Transverse colon (tissue), 4 donors: ENCODE measurements at regions not wholly inside any gene's neighbourhood (a gene's known extent, or its start where the extent isn't known, plus 50 kb on each side); places are given as distances from the start of the nearest gene placed in this dataset.
"Not testable (repeated sequence)": the region's sequence is repeated elsewhere in the genome, so short reads cannot be mapped to it uniquely, and the experiment has no call there.

Source experiments
- DNase-seq: peaks from one replicate; pipeline ENCODE4 v3.0.0-alpha.2; 2019
- H3K27ac ChIP-seq, 4 donors: fragments of 200-600 bp; sonication (generic); 2 replicates each; pipeline ENCODE4 v1.5.1; 2016 to 2018; ENCODE audit warnings: inconsistent platforms in 4 of 4
- H3K27me3 ChIP-seq: fragments of 200-600 bp; sonication (generic); 2 replicates; pipeline ENCODE4 v1.5.1; 2017; ENCODE audit warnings: inconsistent platforms
- H3K36me3 ChIP-seq, 4 donors: fragments of 200-600 bp; sonication (generic); 2 replicates each; pipeline ENCODE4 v1.5.1; 2017 to 2019; ENCODE audit warnings: inconsistent platforms in 4 of 4
- H3K4me1 ChIP-seq, 4 donors: fragments of 200-600 bp; sonication (generic); 2 replicates each; pipeline ENCODE4 v1.5.1; 2017 to 2020; ENCODE audit warnings: inconsistent platforms in 4 of 4
- H3K4me3 ChIP-seq, 4 donors: fragments of 200-600 bp; sonication (generic); 1 replicate in 1 of 4; 2 replicates in 3 of 4; pipeline versions ENCODE4 v1.5.1 to v1.6.1; 2017 to 2019; ENCODE audit warnings: inconsistent platforms in 4 of 4
- H3K9me3 ChIP-seq, 2 donors: fragments of 200-600 bp; sonication (generic); 2 replicates each; pipeline ENCODE4 v1.5.1; 2017 to 2019; ENCODE audit warnings: inconsistent platforms in 2 of 2
- CTCF ChIP-seq, 5 experiments: fragments of 200-600 bp in 3 of 5; fragments of 450-650 bp in 2 of 5; sonication (generic) in 3 of 5; IDR thresholded peaks; 1 replicate in 2 of 5; 2 replicates in 3 of 5; pipeline ENCODE4 v1.5.1; 2016 to 2017; ENCODE audit warnings: antibody characterized with exemption in 5 of 5, inconsistent platforms in 3 of 5, mild to moderate bottlenecking in 2 of 5, moderate library complexity in 1 of 5
- EP300 ChIP-seq: sonication (generic); formaldehyde crosslinking; IDR thresholded peaks from one replicate; pipeline ENCODE4 v1.6.1; 2017; ENCODE audit warnings: antibody characterized with exemption, low read depth
- POLR2A ChIP-seq: fragments of 450-650 bp; IDR thresholded peaks from one replicate; pipeline ENCODE4 v1.6.1; 2016; ENCODE audit warnings: antibody characterized with exemption, mild to moderate bottlenecking, moderate library complexity
- POLR2AphosphoS5 ChIP-seq, 3 donors: sonication (generic); formaldehyde crosslinking; IDR thresholded peaks; one replicate each; pipeline ENCODE4 v1.6.1; 2016; ENCODE audit warnings: antibody characterized with exemption in 3 of 3
- WGBS, 2 donors: methylation state at CpG; one replicate each; pipeline ENCODE4 v1.1.5; 2018; ENCODE audit warnings: low coverage in 1 of 2; 5-methylcytosine and 5-hydroxymethylcytosine counted together
- in situ Hi-C, 4 donors: fragments of 200-750 bp; cut with MboI; loops; one replicate each; pipeline versions ENCODE4 v1.15.0 to v1.15.1; 2017; ENCODE audit warnings: low sequenced_read_pairs in 3 of 4, low pct_ligation_motif_present in 1 of 4, low pct_unique_long_range_greater_than_20kb in 1 of 4
- intact Hi-C: fragments of 100-400 bp; cut with DNase I; formaldehyde crosslinking; loops from one replicate; pipeline ENCODE4 v1.15.1; 2023; ENCODE audit warnings: low total_unique reads

GRCh38 chrY:18650746-18651145 is 104.2 kb downstream of the HSFY1 start:
- Histone ChIP-seq H3K4me1 (no peaks in the 10 kb centered on the region), H3K4me3 (no peak overlapping the region), H3K27me3 (no peaks in the 10 kb centered on the region), H3K36me3 (no peaks in the 10 kb centered on the region), H3K9me3 (no peaks in the 10 kb centered on the region), H3K27ac (no peak overlapping the region)
- WGBS, 2 donors, result 60% methylated on average over 1 of the region's 2 CpGs; no CpG with 5 or more reads in 1 of the 2 donors
- in situ Hi-C loops (no loop called here), intact Hi-C loops (no loop called here)
- TF ChIP-seq POLR2AphosphoS5 (IDR thresholded peaks at IDR 0.05) (no peak), POLR2A (no peak), EP300 (no peak), CTCF (IDR thresholded peaks at IDR 0.05) (no peak)
- DNase-seq, result no peak

- Histone ChIP-seq H3K4me1 (no peaks in the 10 kb centered on the region), H3K9me3 (no peaks in the 10 kb centered on the region), H3K36me3 (no peaks in the 10 kb centered on the region), H3K4me3 (no peak overlapping the region), H3K27me3 (no peaks in the 10 kb centered on the region), H3K27ac (no peak overlapping the region)
- intact Hi-C loops, result no loop called here
- in situ Hi-C loops, result no loop called here
- 17% methylated on average over 1 of the region's 2 CpGs; no CpG with 5 or more reads in 1 of the 2 donors for WGBS, 2 donors
- TF ChIP-seq CTCF (IDR thresholded peaks at IDR 0.05) (no peak), EP300 (no peak), POLR2A (no peak), POLR2AphosphoS5 (IDR thresholded peaks at IDR 0.05) (no peak)
- no peak for DNase-seq
Measured at GRCh38 chrY:18664559-18664958, 109.0 kb downstream of the HSFY2 start.

GRCh38 chrY:18669790-18670189 is 103.7 kb downstream of the HSFY2 start:
- H3K9me3 ChIP-seq, result no peaks in the 10 kb centered on the region
- no peaks in the 10 kb centered on the region for H3K36me3 ChIP-seq
- no peak overlapping the region for H3K27ac ChIP-seq
- WGBS, 2 donors, result no CpG with 5 or more reads among the region's 6 CpGs
- H3K27me3 ChIP-seq, result no peaks in the 10 kb centered on the region
- H3K4me1 ChIP-seq, result no peaks in the 10 kb centered on the region
- intact Hi-C loops (no loop called here), in situ Hi-C loops (no loop called here)
- H3K4me3 ChIP-seq, result no peak overlapping the region
- DNase-seq, result no peak
- TF ChIP-seq CTCF (IDR thresholded peaks at IDR 0.05), result peak in 1 of 5 experiments; percentile 17
- TF ChIP-seq POLR2AphosphoS5 (IDR thresholded peaks at IDR 0.05), result no peak
- TF ChIP-seq POLR2A, result no peak
- TF ChIP-seq EP300, result no peak

- DNase-seq, result no peak
- H3K4me3 ChIP-seq, result no peak overlapping the region
- in situ Hi-C loops, result no loop called here
- H3K4me1 ChIP-seq, result no peaks in the 10 kb centered on the region
- no peaks in the 10 kb centered on the region for H3K9me3 ChIP-seq
- intact Hi-C loops, result no loop called here
- TF ChIP-seq POLR2A (no peak), CTCF (IDR thresholded peaks at IDR 0.05) (no peak), POLR2AphosphoS5 (IDR thresholded peaks at IDR 0.05) (no peak), EP300 (no peak)
- H3K27ac ChIP-seq, result no peak overlapping the region
- H3K36me3 ChIP-seq, result no peaks in the 10 kb centered on the region
- WGBS, 2 donors, result 40% methylated on average over 1 of the region's 4 CpGs; no CpG with 5 or more reads in 1 of the 2 donors
- H3K27me3 ChIP-seq, result no peaks in the 10 kb centered on the region
Measured at GRCh38 chrY:18671970-18672369, 101.6 kb downstream of the HSFY2 start.

- intact Hi-C loops, in situ Hi-C loops, H3K4me3 ChIP-seq, H3K36me3 ChIP-seq, H3K27ac ChIP-seq, H3K9me3 ChIP-seq, DNase-seq, H3K27me3 ChIP-seq, H3K4me1 ChIP-seq: not testable (repeated sequence)
- no CpG with 5 or more reads among the region's 1 CpG for WGBS, 2 donors
Measured at GRCh38 chrY:18686027-18686426, 87.5 kb downstream of the HSFY2 start.

GRCh38 chrY:18688362-18688761 is 85.2 kb downstream of the HSFY2 start:
- in situ Hi-C loops, result not testable (repeated sequence)
- no CpG with 5 or more reads among the region's 6 CpGs for WGBS, 2 donors

GRCh38 chrY:18689420-18689819 is 84.1 kb downstream of the HSFY2 start:
- H3K27ac ChIP-seq, H3K9me3 ChIP-seq, intact Hi-C loops, in situ Hi-C loops, H3K36me3 ChIP-seq, H3K4me1 ChIP-seq, H3K4me3 ChIP-seq, DNase-seq, H3K27me3 ChIP-seq: not testable (repeated sequence)
- WGBS, 2 donors, result no CpG with 5 or more reads among the region's 3 CpGs

More at GRCh38 chrY:18688362-18688761, 85.2 kb downstream of the HSFY2 start:
- DNase-seq, intact Hi-C loops, H3K4me3 ChIP-seq, H3K36me3 ChIP-seq, H3K4me1 ChIP-seq, H3K27ac ChIP-seq, H3K27me3 ChIP-seq, H3K9me3 ChIP-seq: not testable (repeated sequence)
